ENCODE measurements at regions not wholly inside any gene's neighbourhood (a gene's known extent, or its start where the extent isn't known, plus 50 kb on each side); places are given as distances from the start of the nearest gene placed in this dataset.

DNA sequence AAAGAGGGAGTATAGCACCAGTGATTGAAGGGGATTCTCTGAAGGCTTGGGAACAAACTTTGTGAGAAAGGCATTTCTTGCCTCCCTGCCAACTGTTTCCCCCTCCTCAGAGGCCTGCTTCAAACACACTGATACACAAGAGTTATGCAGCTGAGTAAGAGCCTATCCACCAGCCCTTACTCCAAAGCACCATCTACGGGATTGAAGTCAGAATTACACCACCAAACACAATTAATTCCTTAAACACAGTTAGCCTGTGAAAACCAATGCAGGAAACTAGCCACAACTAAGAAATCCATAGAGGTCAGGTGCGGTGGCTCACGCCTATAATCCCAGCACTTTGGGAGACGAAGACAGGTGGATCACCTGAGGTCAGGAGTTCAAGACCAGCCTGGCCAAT, 138.3 kb downstream of the SHCBP1 start:
- TF ChIP-seq, protein P1, sequence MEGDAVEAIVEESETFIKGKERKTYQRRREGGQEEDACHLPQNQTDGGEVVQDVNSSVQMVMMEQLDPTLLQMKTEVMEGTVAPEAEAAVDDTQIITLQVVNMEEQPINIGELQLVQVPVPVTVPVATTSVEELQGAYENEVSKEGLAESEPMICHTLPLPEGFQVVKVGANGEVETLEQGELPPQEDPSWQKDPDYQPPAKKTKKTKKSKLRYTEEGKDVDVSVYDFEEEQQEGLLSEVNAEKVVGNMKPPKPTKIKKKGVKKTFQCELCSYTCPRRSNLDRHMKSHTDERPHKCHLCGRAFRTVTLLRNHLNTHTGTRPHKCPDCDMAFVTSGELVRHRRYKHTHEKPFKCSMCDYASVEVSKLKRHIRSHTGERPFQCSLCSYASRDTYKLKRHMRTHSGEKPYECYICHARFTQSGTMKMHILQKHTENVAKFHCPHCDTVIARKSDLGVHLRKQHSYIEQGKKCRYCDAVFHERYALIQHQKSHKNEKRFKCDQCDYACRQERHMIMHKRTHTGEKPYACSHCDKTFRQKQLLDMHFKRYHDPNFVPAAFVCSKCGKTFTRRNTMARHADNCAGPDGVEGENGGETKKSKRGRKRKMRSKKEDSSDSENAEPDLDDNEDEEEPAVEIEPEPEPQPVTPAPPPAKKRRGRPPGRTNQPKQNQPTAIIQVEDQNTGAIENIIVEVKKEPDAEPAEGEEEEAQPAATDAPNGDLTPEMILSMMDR (IDR thresholded peaks at IDR 0.05; ENCODE audit: poor library complexity), result no peak
- TF ChIP-seq EZH2phosphoT487 (IDR thresholded peaks at IDR 0.05; ENCODE audit: low read depth, severe bottlenecking, unreplicated experiment), result no peak

All from hepatocyte (in vitro differentiated cells).